Ishikawa (cell line): ENCODE measurements at regions not wholly inside any gene's neighbourhood (a gene's known extent, or its start where the extent isn't known, plus 50 kb on each side); places are given as distances from the start of the nearest gene placed in this dataset.

Source experiments
- CEBPB ChIP-seq: IDR thresholded peaks from 2 replicates; pipeline ENCODE4 v1.6.1; 2012
- CREB1 ChIP-seq: IDR thresholded peaks from 2 replicates; pipeline ENCODE4 v1.6.1; 2012; ENCODE audit warnings: low read depth
- EGR1 ChIP-seq: IDR thresholded peaks from 2 replicates; pipeline ENCODE4 v1.6.1; 2012
- EP300 ChIP-seq: IDR thresholded peaks from 2 replicates; pipeline ENCODE4 v1.6.1; 2012; ENCODE audit warnings: borderline replicate concordance
- FOXM1 ChIP-seq: IDR thresholded peaks from 2 replicates; pipeline ENCODE4 v1.6.1; 2012; ENCODE audit warnings: low read depth, borderline replicate concordance
- MAX ChIP-seq: IDR thresholded peaks from 2 replicates; pipeline ENCODE4 v1.6.1; 2012
- NFIC ChIP-seq: IDR thresholded peaks from 2 replicates; pipeline ENCODE4 v1.6.1; 2012
- RAD21 ChIP-seq: IDR thresholded peaks from 2 replicates; pipeline ENCODE4 v1.6.1; 2012; ENCODE audit warnings: low read depth
- REST ChIP-seq: IDR thresholded peaks from 2 replicates; pipeline ENCODE4 v1.6.1; 2012; ENCODE audit warnings: low read depth, mild to moderate bottlenecking
- TAF1 ChIP-seq: IDR thresholded peaks from 2 replicates; pipeline ENCODE4 v1.6.1; 2012; ENCODE audit warnings: low read depth, mild to moderate bottlenecking
- TCF12 ChIP-seq: IDR thresholded peaks from 2 replicates; pipeline ENCODE4 v1.6.1; 2012; ENCODE audit warnings: low read depth
- TEAD4 ChIP-seq: IDR thresholded peaks from 2 replicates; pipeline ENCODE4 v1.6.1; 2012
- YY1 ChIP-seq: IDR thresholded peaks from 2 replicates; pipeline ENCODE4 v1.6.1; 2012; ENCODE audit warnings: low read depth
- ZBTB7A ChIP-seq: IDR thresholded peaks from 2 replicates; pipeline ENCODE4 v1.6.1; 2012; ENCODE audit warnings: low read depth

- TF ChIP-seq TEAD4 (no peak), TCF12 (no peak), NFIC (no peak), TAF1 (no peak), RAD21 (no peak), ZBTB7A (no peak), FOXM1 (no peak), EP300 (no peak), REST (no peak), CREB1 (no peak), MAX (no peak)
Measured at GRCh38 chr4:72709475-72709874, 140.5 kb upstream of the ADAMTS3 start.

GRCh38 chr4:72706684-72707083, 137.7 kb upstream of the ADAMTS3 start:
- TF ChIP-seq CREB1 (no peak), MAX (no peak)

GRCh38 chr4:72702948-72703347, 133.9 kb upstream of the ADAMTS3 start:
- no peak for TF ChIP-seq REST
- TF ChIP-seq EGR1: no peak

GRCh38 chr4:72701987-72702819, 133.2 kb upstream of the ADAMTS3 start:
- TF ChIP-seq REST (no peak), RAD21 (peak; percentile 71)

DNA sequence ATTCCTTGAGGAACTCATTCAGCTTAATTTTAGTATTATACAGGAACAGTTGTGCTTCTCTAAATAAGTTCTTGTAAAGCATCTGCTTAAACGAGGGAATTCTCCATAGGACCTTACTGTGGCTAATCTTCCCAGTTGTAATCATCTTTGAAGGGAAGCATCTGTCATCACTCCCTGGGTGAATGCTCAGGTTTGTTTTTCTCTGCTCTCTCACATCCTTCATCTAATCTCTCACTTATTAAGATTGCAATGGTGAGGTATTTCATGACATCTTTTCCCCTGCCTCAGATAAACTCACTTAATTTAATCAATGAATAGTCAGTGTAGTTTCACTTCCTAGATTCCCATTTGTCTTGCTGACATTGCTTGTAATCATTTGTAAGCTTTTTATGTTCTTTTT, 121.8 kb upstream of the ADAMTS3 start:
- TF ChIP-seq TEAD4: no peak
- no peak for TF ChIP-seq ZBTB7A
- no peak for TF ChIP-seq RAD21
- no peak for TF ChIP-seq CEBPB
- TF ChIP-seq EP300: no peak
- no peak for TF ChIP-seq REST
- TF ChIP-seq NFIC: no peak
- TF ChIP-seq FOXM1: no peak
- no peak for TF ChIP-seq TAF1
- TF ChIP-seq MAX: no peak
- TF ChIP-seq YY1: no peak
- no peak for TF ChIP-seq EGR1
